Glomerular endothelial cell (primary cell): ENCODE measurements at regions not wholly inside any gene's neighbourhood (a gene's known extent, or its start where the extent isn't known, plus 50 kb on each side); places are given as distances from the start of the nearest gene placed in this dataset.
A peak's percentile ranks its signal among the peaks of the same experiment; 100 is the strongest.

ENCODE experiments used
- DNase-seq: peaks from one replicate; pipeline ENCODE4 v3.0.0-alpha.2; 2011; ENCODE audit warnings: low read depth, low spot score; ENCODE audit errors: extremely low read depth

GRCh38 chr1:36613721-36614120 lies 131.0 kb upstream of the CSF3R start:
- no peak for DNase-seq

- no peak for DNase-seq
Measured at GRCh38 chr1:36612881-36613280, 130.2 kb upstream of the CSF3R start.

- no peak for DNase-seq
Measured at GRCh38 chr1:36612121-36612520, 129.4 kb upstream of the CSF3R start.

- peak; percentile 2 for DNase-seq
Measured at GRCh38 chr1:36609241-36610027, 126.7 kb upstream of the CSF3R start.

GRCh38 chr1:36608272-36608671 lies 125.6 kb upstream of the CSF3R start:
- DNase-seq: no peak

- DNase-seq: no peak
Measured at GRCh38 chr1:36607263-36607651, 124.5 kb upstream of the CSF3R start.

GRCh38 chr1:36606641-36607262 lies 124.0 kb upstream of the CSF3R start:
- DNase-seq: no peak

GRCh38 chr1:36605942-36606640 lies 123.4 kb upstream of the CSF3R start:
- DNase-seq: no peak

GRCh38 chr1:36603461-36603860 lies 120.7 kb upstream of the CSF3R start:
- no peak for DNase-seq

- DNase-seq: no peak
Measured at GRCh38 chr1:36602184-36602583, 119.5 kb upstream of the CSF3R start.

- DNase-seq: no peak
Measured at GRCh38 chr1:36599828-36600227, 117.1 kb upstream of the CSF3R start.

- DNase-seq: no peak
Measured at GRCh38 chr1:36597514-36597913, 114.8 kb upstream of the CSF3R start.

- DNase-seq: no peak
Measured at GRCh38 chr1:36595921-36596320, 113.2 kb upstream of the CSF3R start.

GRCh38 chr1:36595349-36595748 lies 112.6 kb upstream of the CSF3R start:
- DNase-seq: no peak

GRCh38 chr1:36594023-36594422 lies 111.3 kb upstream of the CSF3R start:
- DNase-seq: no peak

- no peak for DNase-seq
Measured at GRCh38 chr1:36591278-36591677, 108.6 kb upstream of the CSF3R start.

GRCh38 chr1:36590771-36591170 lies 108.1 kb upstream of the CSF3R start:
- DNase-seq: no peak

- DNase-seq: no peak
Measured at GRCh38 chr1:36590264-36590663, 107.6 kb upstream of the CSF3R start.

- DNase-seq: no peak
Measured at GRCh38 chr1:36588972-36589371, 106.3 kb upstream of the CSF3R start.

- DNase-seq: no peak
Measured at GRCh38 chr1:36585569-36586548, 103.1 kb upstream of the CSF3R start.
